Stomach smooth muscle (tissue), 2 donors: ENCODE measurements at regions not wholly inside any gene's neighbourhood (a gene's known extent, or its start where the extent isn't known, plus 50 kb on each side); places are given as distances from the start of the nearest gene placed in this dataset.

Source experiments
- H3K27ac ChIP-seq: one replicate; pipeline ENCODE4 v1.7.0; 2013; ENCODE audit warnings: mild to moderate bottlenecking, low read length, inconsistent platforms
- H3K27me3 ChIP-seq, 2 donors: one replicate each; pipeline ENCODE4 v1.7.0; 2013; ENCODE audit warnings: low read length in 2 of 2; ENCODE audit not compliant: insufficient read depth in 2 of 2, control insufficient read depth in 1 of 2
- H3K36me3 ChIP-seq, 2 donors: one replicate each; pipeline ENCODE4 v1.7.0; 2013; ENCODE audit warnings: low read length in 2 of 2; ENCODE audit not compliant: control insufficient read depth in 2 of 2, insufficient read depth in 2 of 2
- H3K4me1 ChIP-seq: one replicate; pipeline ENCODE4 v1.7.0; 2013; ENCODE audit warnings: low read length; ENCODE audit not compliant: control insufficient read depth, insufficient read depth
- H3K4me3 ChIP-seq, 2 donors: one replicate each; pipeline ENCODE4 v1.7.0; 2013; ENCODE audit warnings: low read length in 2 of 2
- H3K9ac ChIP-seq, 2 donors: one replicate each; pipeline ENCODE4 v1.7.0; 2013; ENCODE audit warnings: low read length in 2 of 2, mild to moderate bottlenecking in 1 of 2
- H3K9me3 ChIP-seq, 2 donors: one replicate each; pipeline ENCODE4 v1.7.0; 2013; ENCODE audit warnings: low read length in 2 of 2; ENCODE audit not compliant: control insufficient read depth in 2 of 2
- donor health status: healthy.
- donor health status: Pancreatic carcinoma.

DNA sequence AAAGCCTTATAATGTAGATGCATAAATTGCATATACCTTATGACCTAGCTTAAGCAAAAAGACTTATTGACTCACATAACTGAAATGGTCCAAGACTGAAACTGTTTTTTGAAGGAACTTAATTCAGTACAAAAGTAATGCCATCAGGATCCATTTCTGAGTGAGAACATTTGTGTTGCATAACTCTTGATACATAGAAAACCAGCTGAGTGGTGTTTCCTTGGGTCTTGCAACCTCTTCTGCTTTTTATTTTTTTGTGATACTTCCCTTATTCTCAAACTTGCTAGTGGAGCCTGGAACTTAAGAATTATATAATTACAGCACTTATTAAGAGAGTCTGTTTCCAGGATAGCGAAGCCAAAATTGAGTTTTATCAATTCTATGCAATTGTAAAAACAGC is 272.0 kb downstream of the MAN2A1 start:
- no peaks in the 10 kb centered on the region for H3K4me1 ChIP-seq
- no peaks in the 10 kb centered on the region for H3K36me3 ChIP-seq
- H3K27ac ChIP-seq, result no peak overlapping the region
- no peaks in the 10 kb centered on the region for H3K27me3 ChIP-seq
- H3K9ac ChIP-seq, result no peak overlapping the region
- H3K4me3 ChIP-seq, result no peak overlapping the region
- no peaks in the 10 kb centered on the region for H3K9me3 ChIP-seq

DNA sequence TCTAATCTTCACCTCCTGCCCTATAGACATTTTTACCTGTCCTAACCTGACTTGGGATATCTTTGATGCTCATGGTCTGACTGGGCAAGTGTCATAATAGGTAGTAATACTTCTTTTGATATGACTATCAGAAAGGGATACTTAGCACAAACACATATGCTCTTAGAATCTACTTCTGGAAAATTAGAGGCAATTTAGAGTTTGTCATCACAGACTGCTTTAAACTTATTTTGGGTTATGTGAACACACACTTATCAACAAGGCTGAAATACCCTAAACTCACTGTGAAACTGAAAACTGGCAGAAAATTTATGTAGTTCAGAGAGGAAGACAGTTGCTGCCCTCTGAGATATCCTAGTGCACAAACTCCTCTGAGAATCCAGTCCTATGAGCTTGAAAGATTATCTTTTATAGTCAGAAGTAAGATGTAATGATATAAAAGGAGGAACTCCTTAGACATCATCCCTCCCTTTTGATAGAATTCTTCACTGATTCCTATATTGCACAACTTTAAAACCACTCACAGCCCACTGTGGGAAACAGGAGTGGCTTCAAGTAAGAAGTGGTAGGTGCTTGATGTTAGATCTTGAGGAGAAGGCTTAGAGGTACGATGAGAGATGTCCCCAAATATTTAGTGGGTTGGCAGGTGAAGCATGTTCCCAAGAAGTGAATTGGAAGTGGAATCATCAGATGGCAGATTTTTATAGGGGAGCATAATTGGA is 273.3 kb downstream of the MAN2A1 start:
- Histone ChIP-seq H3K27ac (no peak overlapping the region), H3K36me3 (no peaks in the 10 kb centered on the region), H3K4me3 (no peak overlapping the region), H3K9me3 (no peaks in the 10 kb centered on the region), H3K4me1 (no peaks in the 10 kb centered on the region), H3K27me3 (no peaks in the 10 kb centered on the region), H3K9ac (no peak overlapping the region)

DNA sequence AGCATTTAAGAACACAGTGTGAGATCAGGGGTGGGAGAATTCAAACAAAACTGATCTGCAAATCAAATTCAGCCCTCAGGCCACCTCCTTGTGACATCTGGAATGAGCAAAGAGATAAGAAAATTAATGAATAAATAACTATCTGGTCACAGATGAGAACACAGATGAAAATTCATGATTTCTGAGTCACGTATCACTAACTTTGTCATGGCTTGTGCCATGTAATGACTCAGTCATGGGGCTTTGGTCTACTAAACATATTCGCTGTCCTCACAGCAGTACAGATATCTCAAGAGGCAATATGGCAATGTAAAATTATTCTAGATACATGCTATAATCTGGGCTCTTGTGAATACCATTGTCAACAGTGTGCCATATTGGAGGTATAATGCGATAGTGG is 274.4 kb downstream of the MAN2A1 start:
- Histone ChIP-seq H3K4me1 (no peaks in the 10 kb centered on the region), H3K36me3 (no peaks in the 10 kb centered on the region), H3K27ac (no peak overlapping the region), H3K9me3 (no peaks in the 10 kb centered on the region), H3K4me3 (no peak overlapping the region), H3K27me3 (no peaks in the 10 kb centered on the region), H3K9ac (no peak overlapping the region)

DNA sequence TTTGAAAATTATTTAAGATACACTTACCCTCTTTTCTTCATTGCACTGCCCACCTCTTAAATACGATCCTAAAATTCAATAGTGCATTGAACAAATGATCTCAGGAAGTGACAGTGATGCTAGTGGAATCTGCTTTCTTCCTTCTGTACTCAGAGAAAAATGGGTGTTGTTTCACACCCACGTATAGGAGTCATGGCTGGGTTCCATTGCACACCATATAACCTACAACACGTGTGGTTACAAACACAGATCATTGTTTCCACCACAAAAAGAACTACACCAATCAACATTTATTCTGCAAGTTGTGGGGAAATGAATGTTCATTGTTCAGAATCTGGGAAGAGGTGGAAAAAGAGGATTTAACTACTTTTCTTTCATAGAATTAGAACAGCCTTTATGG is 275.9 kb downstream of the MAN2A1 start:
- Histone ChIP-seq H3K4me3 (no peak overlapping the region), H3K27me3 (no peaks in the 10 kb centered on the region), H3K9ac (no peak overlapping the region), H3K9me3 (no peaks in the 10 kb centered on the region), H3K4me1 (no peaks in the 10 kb centered on the region), H3K36me3 (no peaks in the 10 kb centered on the region), H3K27ac (no peak overlapping the region)

DNA sequence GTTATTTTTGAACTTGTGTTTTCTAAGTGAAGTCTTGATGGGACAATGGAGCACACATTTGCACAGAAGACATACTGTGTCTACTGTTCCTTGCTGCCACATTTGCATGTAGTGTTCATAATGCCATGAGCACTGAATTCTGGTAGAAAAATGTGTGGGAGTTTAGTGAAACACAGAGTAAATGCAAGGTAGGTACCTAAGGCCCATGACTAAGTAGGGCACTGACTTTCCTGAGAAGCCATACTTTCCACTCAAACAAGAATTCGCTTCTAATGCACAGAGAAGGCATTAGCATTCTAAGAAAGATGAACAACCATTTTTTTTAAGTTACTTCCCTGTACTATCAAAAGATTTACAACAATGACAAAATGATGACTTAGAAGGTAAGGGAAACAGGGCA is 282.2 kb downstream of the MAN2A1 start:
- H3K9ac ChIP-seq, result no peak overlapping the region
- no peak overlapping the region for H3K27ac ChIP-seq
- H3K4me1 ChIP-seq, result no peaks in the 10 kb centered on the region
- H3K27me3 ChIP-seq, result no peaks in the 10 kb centered on the region
- H3K9me3 ChIP-seq, result no peaks in the 10 kb centered on the region
- H3K4me3 ChIP-seq, result no peak overlapping the region
- H3K36me3 ChIP-seq, result no peaks in the 10 kb centered on the region

DNA sequence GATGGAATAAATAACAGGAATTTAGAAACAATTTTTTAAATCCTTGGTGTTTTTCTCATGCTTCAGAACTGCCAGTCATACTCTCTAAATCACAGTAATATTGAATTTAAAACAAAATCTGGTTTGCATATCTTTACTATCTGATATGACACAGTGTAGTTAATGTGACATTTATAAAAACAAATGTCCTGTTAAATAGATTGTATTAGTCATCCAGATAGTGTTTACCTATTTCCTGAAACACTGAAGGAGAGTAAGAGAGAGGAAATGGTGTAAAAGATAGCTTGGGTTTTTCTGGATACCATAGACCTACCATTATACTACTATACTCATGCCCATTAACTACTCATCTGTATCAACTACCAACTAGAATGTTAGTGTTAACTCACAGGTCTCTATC is 292.3 kb downstream of the MAN2A1 start:
- H3K36me3 ChIP-seq, result no peaks in the 10 kb centered on the region
- H3K4me1 ChIP-seq, result no peaks in the 10 kb centered on the region
- no peak overlapping the region for H3K27ac ChIP-seq
- no peaks in the 10 kb centered on the region for H3K9me3 ChIP-seq
- H3K9ac ChIP-seq, result no peak overlapping the region
- no peaks in the 10 kb centered on the region for H3K27me3 ChIP-seq
- H3K4me3 ChIP-seq, result no peak overlapping the region

DNA sequence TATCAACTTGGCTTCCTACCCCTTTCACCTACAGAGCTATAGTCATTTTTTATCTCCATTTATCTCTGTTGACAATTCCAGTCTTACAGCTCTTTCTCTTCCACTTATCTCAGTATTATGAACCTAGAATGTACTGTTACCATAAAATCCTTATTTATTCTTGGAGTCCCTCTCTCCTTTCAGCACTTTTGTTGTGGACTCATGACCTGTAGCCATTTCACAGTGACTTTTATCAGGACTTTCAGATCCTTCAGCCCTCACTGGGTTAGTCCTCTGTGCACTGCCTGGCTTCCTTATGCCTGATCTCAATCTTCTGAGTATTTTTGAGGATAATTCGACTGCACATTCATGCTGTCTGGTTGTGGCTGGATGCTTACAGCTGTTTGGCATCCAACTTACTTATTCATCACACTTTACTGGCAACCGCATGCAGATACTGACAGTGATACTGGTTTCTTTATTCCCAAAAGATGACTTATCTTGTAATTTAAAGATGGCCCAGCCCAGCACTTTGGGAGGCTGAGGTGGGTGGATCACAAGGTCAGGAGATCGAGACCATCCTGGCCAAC is 293.3 kb downstream of the MAN2A1 start:
- no peak overlapping the region for H3K27ac ChIP-seq
- no peaks in the 10 kb centered on the region for H3K27me3 ChIP-seq
- H3K9me3 ChIP-seq, result no peaks in the 10 kb centered on the region
- H3K4me3 ChIP-seq, result no peak overlapping the region
- no peak overlapping the region for H3K9ac ChIP-seq
- H3K36me3 ChIP-seq, result no peaks in the 10 kb centered on the region
- no peaks in the 10 kb centered on the region for H3K4me1 ChIP-seq

DNA sequence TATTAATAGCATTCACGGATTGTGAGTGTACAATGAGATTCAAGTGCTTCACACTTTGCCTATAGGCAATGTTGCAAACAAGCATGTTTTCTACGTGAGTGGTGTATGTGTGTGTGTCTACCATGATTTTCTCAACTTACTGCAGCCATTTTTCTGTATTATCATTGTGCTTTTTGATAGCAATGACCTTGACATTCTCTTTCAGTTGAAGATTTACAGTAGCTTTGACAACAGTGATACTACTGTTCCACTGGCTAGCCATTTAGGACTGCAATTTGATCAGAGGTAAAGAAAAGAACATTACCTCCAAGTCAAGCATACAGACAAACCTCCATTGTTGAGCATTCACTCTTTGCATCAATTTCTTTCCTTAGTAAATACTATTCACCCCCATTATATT is 297.0 kb downstream of the MAN2A1 start:
- Histone ChIP-seq H3K4me3 (no peak overlapping the region), H3K36me3 (no peaks in the 10 kb centered on the region), H3K27me3 (no peaks in the 10 kb centered on the region), H3K9me3 (no peaks in the 10 kb centered on the region), H3K4me1 (no peaks in the 10 kb centered on the region), H3K27ac (no peak overlapping the region), H3K9ac (no peak overlapping the region)

DNA sequence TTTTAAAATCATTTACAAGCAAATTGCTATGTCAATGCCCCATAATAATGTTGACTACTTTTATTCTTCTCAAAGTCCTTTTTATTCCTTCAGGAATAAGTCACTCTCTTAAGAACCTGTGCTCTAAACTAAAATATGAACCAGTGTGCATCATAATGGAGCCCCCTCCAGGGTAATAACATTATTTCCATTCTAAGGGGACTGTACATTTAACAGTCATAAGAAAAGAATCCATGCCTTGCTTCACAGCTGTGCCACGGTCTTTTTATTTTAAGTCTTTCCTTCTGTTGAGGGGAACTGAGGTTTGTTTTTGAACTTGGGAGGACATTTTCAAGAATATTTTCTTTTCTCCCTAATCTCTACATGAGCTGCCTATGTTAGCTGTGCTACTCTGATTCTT is 297.6 kb downstream of the MAN2A1 start:
- Histone ChIP-seq H3K4me1 (no peaks in the 10 kb centered on the region), H3K27ac (no peak overlapping the region), H3K4me3 (no peak overlapping the region), H3K9me3 (no peaks in the 10 kb centered on the region), H3K9ac (no peak overlapping the region), H3K36me3 (no peaks in the 10 kb centered on the region), H3K27me3 (no peaks in the 10 kb centered on the region)

DNA sequence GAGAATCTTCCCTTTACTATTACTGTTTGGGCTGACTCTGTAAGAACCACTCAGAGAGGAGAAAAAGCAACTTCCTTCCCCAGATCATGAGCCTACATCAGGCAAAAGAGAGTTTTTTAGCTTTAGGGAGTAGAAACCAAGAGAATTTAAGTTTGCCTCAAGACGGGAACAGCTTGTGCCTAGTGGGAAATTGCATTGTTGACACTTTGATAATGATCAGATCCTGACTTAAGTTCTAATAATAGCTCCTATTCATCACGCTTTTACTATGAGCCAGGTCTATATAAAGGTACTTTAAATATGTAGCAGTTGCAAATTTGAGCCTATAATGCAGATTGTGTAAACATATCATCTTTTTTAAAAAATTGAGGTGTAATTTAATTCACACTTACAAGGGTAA is 298.2 kb downstream of the MAN2A1 start:
- Histone ChIP-seq H3K4me1 (no peaks in the 10 kb centered on the region), H3K27ac (no peak overlapping the region), H3K9ac (no peak overlapping the region), H3K36me3 (no peaks in the 10 kb centered on the region), H3K4me3 (no peak overlapping the region), H3K27me3 (no peaks in the 10 kb centered on the region), H3K9me3 (no peaks in the 10 kb centered on the region)

DNA sequence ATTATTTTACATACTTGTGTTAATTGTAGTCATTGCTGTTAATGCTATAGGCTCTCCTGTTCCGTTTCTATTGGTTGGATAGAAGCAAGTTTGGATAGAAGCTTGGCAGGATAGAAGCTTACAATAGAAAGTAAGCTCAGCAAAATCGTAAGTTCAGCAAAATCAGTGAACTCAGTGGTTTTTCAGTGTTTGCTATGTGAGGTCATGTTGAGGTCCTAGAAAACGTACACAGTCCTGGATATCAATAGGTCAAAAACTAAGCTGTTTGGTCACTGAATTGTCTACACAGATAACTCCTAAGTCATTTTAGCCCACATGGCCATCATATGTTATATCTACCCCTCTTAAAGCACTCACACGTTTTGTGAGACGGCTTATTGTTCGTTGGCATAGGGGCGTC is 299.4 kb downstream of the MAN2A1 start:
- no peaks in the 10 kb centered on the region for H3K4me1 ChIP-seq
- H3K27ac ChIP-seq, result no peak overlapping the region
- no peaks in the 10 kb centered on the region for H3K9me3 ChIP-seq

More for the DNA sequence above, 299.4 kb downstream of the MAN2A1 start:
- no peaks in the 10 kb centered on the region for H3K27me3 ChIP-seq
- H3K9ac ChIP-seq, result no peak overlapping the region
- H3K36me3 ChIP-seq, result no peaks in the 10 kb centered on the region
- no peak overlapping the region for H3K4me3 ChIP-seq
